GM12864 (cell line): ENCODE measurements at regions not wholly inside any gene's neighbourhood (a gene's known extent, or its start where the extent isn't known, plus 50 kb on each side); places are given as distances from the start of the nearest gene placed in this dataset.
"Not testable (repeated sequence)": the region's sequence is repeated elsewhere in the genome, so short reads cannot be mapped to it uniquely, and the experiment has no call there.

Experiments
- DNase-seq: peaks from one replicate; pipeline ENCODE4 v3.0.0-alpha.2; 2011; ENCODE audit warnings: low read depth
- H3K4me3 ChIP-seq: 2 replicates; pipeline ENCODE4 v1.5.1; 2011; ENCODE audit warnings: mild to moderate bottlenecking, low read depth, low read length, control low read depth
- TF ChIP-seq, protein P1 (sequence below): IDR thresholded peaks from 2 replicates; pipeline ENCODE4 v1.5.1; 2011; ENCODE audit warnings: low read depth, mild to moderate bottlenecking, moderate library complexity, low read length, control low read depth, inconsistent platforms; ENCODE audit errors: missing control alignments

DNA sequence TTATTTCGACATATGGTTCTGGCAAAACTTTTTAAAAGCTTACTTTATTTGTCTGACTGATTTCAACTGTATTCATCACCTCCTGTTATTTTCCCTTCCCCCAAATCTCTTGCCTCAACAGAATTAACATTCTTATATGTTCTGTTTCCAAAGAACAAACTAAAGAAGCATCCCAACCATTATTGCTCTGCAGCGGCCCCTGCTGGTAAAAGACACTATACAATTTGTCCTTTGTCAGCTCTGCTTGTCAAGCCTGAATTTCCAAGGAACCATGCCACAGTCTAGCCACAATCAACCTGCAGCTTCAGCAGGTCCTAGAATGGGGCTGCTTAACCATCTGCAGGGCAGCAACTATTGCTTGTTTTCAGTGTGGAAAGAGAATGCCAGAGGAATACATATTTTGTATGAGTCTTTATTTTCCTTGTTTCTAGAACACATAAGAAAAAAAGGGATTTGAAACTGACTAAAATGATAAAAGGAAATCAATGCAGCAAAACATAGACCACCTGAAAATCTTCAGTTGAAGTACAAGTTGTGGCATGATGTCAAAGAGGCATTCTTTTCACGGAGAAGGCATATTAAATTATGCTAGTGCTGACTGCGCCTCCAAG lies 845.3 kb downstream of the DIAPH3 start:
- no peak overlapping the region for H3K4me3 ChIP-seq
- TF ChIP-seq, protein P1, sequence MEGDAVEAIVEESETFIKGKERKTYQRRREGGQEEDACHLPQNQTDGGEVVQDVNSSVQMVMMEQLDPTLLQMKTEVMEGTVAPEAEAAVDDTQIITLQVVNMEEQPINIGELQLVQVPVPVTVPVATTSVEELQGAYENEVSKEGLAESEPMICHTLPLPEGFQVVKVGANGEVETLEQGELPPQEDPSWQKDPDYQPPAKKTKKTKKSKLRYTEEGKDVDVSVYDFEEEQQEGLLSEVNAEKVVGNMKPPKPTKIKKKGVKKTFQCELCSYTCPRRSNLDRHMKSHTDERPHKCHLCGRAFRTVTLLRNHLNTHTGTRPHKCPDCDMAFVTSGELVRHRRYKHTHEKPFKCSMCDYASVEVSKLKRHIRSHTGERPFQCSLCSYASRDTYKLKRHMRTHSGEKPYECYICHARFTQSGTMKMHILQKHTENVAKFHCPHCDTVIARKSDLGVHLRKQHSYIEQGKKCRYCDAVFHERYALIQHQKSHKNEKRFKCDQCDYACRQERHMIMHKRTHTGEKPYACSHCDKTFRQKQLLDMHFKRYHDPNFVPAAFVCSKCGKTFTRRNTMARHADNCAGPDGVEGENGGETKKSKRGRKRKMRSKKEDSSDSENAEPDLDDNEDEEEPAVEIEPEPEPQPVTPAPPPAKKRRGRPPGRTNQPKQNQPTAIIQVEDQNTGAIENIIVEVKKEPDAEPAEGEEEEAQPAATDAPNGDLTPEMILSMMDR = peak; percentile 70
- DNase-seq = peak; percentile 2

DNA sequence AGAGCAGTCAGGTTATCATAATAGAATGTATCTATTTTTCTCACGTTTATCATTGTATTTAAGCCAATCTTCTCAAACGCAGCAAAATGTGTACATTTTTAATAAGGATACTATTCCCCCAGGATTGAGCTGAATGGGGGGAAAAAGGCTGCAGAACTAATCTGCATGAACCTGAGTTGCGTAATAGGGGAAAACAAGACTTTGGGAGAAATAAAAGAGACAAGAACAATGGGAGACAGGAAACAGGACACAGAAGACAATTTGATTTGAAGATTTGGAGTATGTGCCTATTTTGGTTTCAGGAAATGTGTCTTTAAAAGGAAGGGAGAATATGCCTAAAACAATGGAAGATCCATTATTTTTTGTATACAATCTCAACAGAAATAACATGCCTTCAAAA lies 844.5 kb downstream of the DIAPH3 start:
- TF ChIP-seq, protein P1 = no peak
- no peak overlapping the region for H3K4me3 ChIP-seq
- DNase-seq = no peak

DNA sequence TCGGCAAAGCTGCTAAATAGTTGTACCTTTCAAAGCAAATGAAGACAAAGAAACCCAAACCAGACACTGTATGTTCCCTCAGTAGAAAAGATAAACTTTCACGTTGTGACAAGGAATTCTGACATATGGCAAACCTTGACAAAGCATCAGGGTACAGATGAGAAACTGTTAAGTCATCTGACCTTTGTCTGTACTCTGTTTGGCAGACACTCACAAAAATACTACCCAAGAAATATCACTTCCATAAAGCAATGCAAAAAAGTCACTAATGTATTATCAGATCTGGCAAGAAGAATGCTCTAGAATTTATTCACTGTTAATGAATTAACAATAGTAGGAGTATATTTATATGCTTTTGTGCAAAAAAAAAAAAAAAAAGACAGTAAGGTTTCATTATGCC lies 843.7 kb downstream of the DIAPH3 start:
- no peak overlapping the region for H3K4me3 ChIP-seq
- TF ChIP-seq, protein P1 = no peak
- DNase-seq = no peak

DNA sequence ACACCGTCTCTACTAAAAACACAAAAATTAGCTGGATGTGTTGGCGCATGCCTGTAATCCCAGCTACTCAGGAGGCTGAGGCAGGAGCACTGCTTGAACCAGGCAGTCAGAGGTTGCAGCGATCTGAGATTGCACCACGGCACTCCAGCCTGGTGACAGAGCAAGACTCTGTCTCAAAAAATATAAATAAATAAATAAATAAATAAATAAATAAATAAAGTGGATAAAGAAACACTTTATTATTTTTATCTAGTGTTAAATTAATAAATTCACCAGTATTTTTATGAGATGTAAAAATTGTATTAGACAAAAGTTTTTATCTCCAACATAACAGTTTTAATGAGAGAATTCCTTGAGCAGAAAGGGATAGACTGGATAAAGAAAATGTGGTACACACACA lies 839.3 kb downstream of the DIAPH3 start:
- not testable (repeated sequence) for H3K4me3 ChIP-seq

DNA sequence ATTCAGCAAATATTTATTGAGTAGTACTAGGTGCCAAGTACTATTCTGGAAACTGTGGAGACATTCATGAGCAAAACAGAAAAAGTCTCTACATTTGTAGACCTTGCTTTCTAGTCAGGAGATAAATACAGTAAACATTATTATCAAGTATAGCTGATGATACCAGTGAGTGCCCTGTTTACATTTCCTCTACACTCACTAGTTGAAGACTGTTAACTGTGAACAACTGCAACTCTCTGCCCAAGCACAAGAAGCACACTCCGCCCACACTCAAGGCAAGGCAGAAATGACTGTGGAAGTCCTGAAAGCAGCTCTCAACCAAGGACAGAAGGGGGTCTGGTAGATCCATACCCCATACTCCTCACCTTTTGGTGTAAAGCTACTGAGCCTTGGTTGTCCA lies 837.0 kb downstream of the DIAPH3 start:
- no peak for DNase-seq
- H3K4me3 ChIP-seq = no peak overlapping the region

More for the DNA sequence above, 839.3 kb downstream of the DIAPH3 start:
- DNase-seq = not testable (repeated sequence)

DNA sequence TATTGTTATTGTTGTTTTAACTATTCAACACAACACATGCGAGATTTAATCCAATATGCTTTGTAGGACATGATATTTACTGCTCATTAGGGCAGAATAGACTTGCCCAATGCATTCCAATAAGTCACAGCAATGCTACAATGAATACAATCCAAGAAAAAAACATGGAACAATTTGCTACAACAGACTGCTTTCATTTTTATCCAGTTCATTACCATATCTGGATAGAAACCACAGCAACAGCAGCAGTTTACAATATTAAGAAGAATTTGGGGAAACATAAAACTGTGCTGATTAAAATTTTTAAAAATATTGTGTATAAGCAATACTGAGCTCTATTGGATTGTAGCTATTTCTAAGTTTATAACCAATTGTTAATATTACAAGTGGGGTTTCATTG lies 833.0 kb downstream of the DIAPH3 start:
- no peak overlapping the region for H3K4me3 ChIP-seq
- TF ChIP-seq, protein P1 = no peak
- no peak for DNase-seq

More for the DNA sequence above, 837.0 kb downstream of the DIAPH3 start:
- TF ChIP-seq, protein P1 = no peak

DNA sequence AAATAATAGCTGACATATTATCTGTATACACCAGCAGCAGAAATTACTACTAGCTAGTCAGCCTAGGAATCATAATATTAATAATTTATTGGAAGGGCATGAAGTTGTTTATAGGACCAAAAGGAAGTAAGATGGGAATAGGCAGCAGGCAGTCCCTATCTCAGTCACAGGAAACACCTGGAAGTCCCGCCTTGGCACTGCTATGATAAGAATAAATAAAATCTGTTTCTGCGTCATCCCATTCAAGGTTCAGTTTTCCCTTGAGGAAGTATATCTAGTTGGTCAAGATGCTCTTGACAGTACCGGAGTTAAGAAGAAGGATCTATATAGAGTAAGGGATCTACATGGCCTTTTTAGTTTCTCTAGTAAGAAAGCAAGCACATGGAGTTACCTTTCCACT lies 830.8 kb downstream of the DIAPH3 start:
- TF ChIP-seq, protein P1 = no peak
- no peak for DNase-seq
- no peak overlapping the region for H3K4me3 ChIP-seq

DNA sequence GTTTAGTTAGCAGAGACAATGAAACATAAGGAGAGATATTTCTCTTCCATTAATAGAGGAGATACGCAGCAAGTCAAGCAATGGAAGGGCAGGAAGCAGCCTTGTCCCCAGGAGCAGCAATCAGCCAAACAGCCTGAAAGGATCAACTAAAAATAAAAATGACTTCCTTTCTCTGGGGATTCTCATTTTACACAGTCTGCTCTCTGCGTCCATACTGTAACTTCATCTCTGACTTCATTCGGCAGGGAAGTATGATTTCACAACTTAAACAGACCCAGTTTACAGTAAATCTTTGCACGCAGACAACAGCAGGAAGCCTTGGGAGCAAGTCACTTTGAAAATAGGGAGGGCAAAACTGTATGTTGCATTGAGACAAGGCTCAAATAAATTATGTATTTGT lies 826.7 kb downstream of the DIAPH3 start:
- DNase-seq = no peak
- TF ChIP-seq, protein P1 = no peak
- H3K4me3 ChIP-seq = no peak overlapping the region
